T1000 (cell line): ENCODE measurements at regions not wholly inside any gene's neighbourhood (a gene's known extent, or its start where the extent isn't known, plus 50 kb on each side); places are given as distances from the start of the nearest gene placed in this dataset.

ENCODE experiments used
- DNase-seq: peaks from one replicate; lab custom pipeline; 2025; ENCODE audit warnings: mixed read lengths; lab: John Stamatoyannopoulos, UW

- DNase-seq, result peak; percentile 75
Measured at GRCh38 chr2:121074293-121074932, 210.6 kb downstream of the TFCP2L1 start.

DNA sequence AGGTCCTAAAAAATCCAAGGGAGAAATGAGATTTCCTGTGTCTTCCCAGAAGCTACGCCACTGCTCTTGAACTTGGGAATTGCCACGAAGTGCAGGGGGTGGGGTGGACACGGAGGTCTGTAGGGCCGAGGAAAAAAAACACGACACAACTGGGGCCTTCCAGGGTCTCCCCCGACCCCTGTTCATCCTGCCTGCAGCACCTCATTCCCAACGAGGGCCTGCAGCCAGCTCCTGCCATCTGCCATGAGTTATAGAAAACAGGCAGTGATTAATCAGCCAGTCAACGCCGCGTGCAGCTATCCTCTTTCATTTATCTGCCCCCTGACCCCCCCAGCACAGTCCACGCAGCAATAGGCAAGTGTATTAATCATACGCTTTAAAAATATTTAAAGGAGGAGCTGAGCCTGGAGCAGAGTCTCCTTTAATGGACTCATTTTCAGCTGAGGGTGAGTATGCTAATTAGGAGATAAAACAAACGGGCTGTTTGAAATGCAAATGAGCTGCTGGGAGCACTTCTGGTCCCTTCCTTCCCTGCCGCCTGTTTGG lies 209.9 kb downstream of the TFCP2L1 start:
- DNase-seq, result peak; percentile 84

GRCh38 chr2:121075641-121076497 lies 209.1 kb downstream of the TFCP2L1 start:
- no peak for DNase-seq

DNA sequence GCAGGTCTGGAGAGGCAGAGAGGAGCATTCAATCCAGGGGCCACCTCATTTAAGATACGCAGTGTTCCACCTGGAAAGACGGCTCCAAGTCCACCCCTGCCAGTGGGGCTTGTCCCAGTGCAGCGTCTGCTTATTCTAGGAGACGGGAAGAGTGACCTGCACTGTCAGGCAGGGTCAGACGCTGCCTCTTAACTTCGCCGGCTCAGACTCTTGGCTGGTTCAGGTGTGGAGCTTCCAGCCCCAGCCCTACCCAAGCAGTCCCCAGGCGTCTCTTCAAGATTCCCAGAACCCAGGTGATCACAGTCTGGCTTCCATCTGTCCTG lies 208.5 kb downstream of the TFCP2L1 start:
- no peak for DNase-seq

DNA sequence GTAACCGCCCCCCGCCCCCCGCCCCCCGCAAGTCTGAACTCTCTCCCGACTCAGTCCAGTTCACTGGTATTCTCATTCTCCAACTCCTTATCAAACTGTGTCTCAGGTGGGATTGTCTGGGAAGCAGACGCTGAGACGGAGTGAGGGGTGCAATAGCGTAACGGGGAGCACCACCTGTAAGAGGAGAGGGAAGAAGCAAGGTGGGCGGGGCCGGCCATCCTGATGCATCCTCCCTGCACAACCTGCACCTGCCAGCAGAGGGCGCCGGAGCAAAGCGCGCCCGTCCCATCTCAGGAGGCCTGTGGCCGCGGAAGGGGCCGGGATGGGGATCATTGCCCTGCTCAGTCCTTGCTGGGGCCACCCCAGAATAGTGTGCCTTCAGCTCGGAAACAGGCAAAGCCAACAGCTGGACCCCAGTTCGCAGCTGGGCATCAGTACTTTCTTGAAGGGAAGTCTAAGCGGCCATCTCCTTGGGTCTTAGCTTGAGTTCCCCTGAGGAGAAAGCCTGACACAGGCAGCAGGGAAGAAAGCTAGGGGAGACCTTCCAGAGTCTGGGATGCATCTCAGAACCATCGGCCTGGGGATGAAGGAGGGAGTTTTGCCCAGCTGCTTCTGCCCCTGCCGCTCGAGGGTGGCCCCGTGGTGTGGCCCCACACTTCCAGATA lies 208.0 kb downstream of the TFCP2L1 start:
- peak; percentile 67 for DNase-seq

GRCh38 chr2:121078899-121079298 lies 206.1 kb downstream of the TFCP2L1 start:
- no peak for DNase-seq

DNA sequence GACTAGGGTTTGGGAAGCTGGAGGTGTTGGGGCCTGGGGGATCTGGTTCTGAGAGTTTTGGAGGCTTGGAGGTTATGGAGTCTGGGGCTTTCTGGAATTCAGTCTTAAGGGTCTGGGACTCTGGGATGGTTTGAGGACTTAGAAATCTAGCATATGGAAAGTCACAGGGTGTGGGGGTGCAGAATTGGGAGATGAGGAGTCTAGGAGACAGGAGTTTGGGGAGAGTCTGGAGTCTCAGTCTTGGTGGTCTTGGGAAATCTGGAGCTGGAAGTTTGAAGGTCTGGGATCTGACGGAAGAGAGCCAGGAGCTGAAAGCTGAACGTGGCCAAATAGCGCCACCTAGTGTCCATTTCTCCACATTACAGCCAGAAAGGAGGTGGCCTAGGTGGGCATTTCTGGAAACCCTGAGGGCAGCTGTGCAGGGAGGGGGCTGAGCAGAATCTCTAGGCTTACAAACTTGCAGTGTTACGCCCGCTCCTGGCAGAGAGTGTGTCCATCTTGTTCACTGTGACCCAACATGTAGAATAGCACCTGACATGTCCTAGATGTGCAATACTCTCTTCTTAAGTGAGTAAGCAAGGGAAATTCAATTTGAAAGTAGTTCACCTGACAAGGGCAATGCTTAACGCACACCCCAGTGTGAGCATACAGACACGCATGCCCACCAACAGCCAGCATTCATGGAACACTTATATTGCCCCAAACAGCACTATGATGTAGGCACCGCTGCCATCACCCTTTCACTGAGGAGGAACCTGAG lies 204.8 kb downstream of the TFCP2L1 start:
- peak; percentile 28 for DNase-seq

DNA sequence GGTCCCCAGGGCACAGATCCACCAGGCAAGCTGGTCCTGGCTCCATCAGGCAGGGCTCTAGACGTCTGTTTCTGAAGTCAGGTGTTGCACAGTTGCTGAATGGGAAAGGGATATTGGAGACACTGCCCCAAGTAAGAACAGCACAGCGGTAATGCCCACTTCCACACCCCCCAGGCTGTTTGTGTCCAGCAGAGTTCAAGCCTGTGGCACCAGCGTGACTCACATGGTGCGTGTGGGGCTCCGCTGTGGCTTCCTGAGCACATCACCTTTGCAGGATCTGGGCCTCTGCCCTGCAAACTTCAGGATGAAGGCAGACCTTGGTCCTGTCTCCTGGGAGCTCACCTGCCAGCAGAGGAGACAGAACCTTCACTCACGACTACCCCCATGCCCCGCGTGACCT lies 203.3 kb downstream of the TFCP2L1 start:
- no peak for DNase-seq

GRCh38 chr2:121082191-121082590 lies 202.8 kb downstream of the TFCP2L1 start:
- DNase-seq, result no peak

DNA sequence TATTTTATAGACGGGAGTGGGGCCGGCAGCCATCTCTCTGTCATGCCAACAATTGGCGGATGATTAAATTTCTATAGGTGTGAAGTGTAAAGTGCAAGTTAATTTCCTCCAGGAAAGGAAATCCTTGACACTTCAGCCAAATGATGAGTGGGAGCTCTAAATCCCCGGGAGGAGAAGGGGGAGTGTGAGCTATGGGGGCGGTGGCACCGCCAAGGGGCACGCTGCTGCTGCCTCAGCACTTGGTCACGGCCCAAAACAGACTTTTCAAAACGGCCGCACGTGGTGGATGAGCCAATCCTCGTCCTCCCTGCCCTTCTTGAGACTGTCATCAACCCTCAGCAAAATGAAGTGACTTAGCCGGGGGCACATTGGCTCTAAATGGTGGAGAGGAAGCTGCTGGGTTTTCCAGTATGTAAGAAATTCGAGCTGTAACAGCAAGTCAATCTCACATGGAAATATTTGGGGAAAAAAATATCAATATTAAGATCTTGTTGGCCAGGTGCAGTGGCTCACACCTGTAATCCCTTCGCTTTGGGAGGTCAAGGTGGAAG lies 200.8 kb downstream of the TFCP2L1 start:
- DNase-seq, result no peak

GRCh38 chr2:121085801-121086200 lies 199.2 kb downstream of the TFCP2L1 start:
- no peak for DNase-seq

- no peak for DNase-seq
Measured at GRCh38 chr2:121086450-121086849, 198.6 kb downstream of the TFCP2L1 start.

GRCh38 chr2:121087117-121087516 lies 197.9 kb downstream of the TFCP2L1 start:
- no peak for DNase-seq

- no peak for DNase-seq
Measured at GRCh38 chr2:121088251-121089165, 196.5 kb downstream of the TFCP2L1 start.

GRCh38 chr2:121089166-121089510 lies 195.9 kb downstream of the TFCP2L1 start:
- no peak for DNase-seq

DNA sequence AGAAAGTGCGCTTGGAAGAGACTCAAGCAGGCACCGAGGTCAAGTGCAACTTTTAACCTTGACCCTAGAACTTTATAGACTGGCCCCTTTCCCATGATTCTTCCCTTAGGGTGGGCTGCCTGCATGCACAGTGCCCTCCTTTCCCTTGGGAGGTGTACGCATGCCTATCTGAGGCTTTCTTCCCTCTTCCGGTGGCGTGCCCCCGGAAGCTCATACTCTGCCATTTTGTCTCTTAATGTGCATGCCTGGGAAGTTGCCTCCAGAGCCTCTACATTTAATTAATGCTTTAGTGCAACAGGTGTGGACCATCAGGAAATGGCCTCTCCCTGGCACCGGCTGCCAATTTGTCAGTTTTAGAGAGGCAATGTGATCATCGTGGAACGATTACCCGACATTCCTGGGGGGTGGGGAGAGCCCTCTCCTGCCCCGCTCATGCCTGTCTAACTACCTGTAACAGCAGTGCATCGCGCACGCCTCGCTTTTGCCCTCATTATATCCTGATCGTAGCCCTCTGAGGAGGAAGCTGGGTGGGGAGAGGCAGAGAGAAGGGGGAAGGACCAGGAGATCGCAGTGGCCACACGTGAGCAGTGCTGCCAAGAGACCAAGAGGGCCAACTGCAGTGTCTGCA lies 194.8 kb downstream of the TFCP2L1 start:
- DNase-seq, result no peak

DNA sequence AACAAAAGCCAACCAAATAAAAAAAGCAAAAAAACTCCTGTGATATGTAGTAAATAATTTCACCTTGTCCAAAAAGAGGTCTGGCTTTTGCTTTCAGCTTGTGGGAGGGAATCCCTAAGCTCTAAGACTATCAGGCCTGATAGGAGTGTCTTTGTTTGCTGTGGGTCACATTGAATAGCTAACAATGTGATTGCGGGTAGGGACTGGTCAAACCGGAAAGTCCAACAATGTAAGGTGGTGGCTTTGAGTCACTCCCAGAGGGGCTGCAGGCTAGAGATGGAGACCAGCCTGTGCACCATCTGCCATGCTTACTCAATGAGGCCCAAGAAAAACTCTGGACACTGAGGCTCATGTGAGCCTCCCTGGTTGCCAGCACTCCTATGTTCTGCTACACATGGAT lies 192.9 kb downstream of the TFCP2L1 start:
- DNase-seq, result no peak

GRCh38 chr2:121093692-121094091 lies 191.3 kb downstream of the TFCP2L1 start:
- DNase-seq, result no peak

DNA sequence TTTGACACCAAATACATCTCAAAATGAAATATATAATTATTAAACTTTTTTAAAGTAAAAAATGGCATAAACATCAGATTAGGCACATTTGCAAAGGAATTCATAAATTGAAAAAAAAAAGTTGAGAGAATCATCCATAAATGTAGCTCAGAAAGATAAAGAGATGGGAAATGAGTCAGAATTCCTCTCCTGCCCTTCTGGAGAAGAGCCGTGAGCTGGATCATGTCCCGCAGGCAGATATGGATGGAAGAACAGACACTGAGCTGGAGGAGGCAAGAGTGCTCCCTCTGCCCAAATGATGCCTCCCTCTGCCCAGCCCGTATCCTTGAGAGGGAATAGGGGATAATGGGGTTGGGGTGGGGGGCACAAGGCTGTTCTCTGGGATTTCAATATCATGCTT lies 190.9 kb downstream of the TFCP2L1 start:
- no peak for DNase-seq

- no peak for DNase-seq
Measured at GRCh38 chr2:121094845-121095244, 190.2 kb downstream of the TFCP2L1 start.
